HCT116 (cell line): ENCODE measurements at regions not wholly inside any gene's neighbourhood (a gene's known extent, or its start where the extent isn't known, plus 50 kb on each side); places are given as distances from the start of the nearest gene placed in this dataset.

Experiments
- ATAC-seq: fragments of 200-7000 bp; cut with Tn5 transposase; 2 replicates; pipeline ENCODE4 v1.9.1; 2020; ENCODE audit warnings: mild to moderate bottlenecking, moderate library complexity
- BruUV-seq: library from RNA; stranded (reverse); fragments of 400-500 nt; replicated peaks from 2 replicates; lab custom pipeline; 2021; lab: Mats Ljungman, UMichigan
- CTCF ChIA-PET: fragments of 300-600 bp; sonication (Branson Sonifier 250); formaldehyde crosslinking; loops from one replicate; lab custom pipeline; 2021; ENCODE audit warnings: antibody characterized with exemption; lab: Charles Lee
- POLR2A ChIA-PET: fragments of 300-600, 350-600 bp; sonication (Branson Sonifier 250); formaldehyde crosslinking; loops from one replicate; lab custom pipeline; 2021; ENCODE audit warnings: antibody characterized with exemption; lab: Charles Lee
- RAD21 ChIA-PET, 2 experiments: fragments of 300-600 bp; sonication (Branson Sonifier 250); formaldehyde crosslinking; loops; one replicate each; lab custom pipeline; 2023; ENCODE audit warnings: low total read pairs in 2 of 2; ENCODE audit not compliant: uncharacterized antibody in 2 of 2, unreplicated experiment in 2 of 2, low non-redundant PET in 1 of 2; lab: Charles Lee
- DNase-seq: peaks from one replicate; pipeline ENCODE4 v3.0.0-alpha.2; 2010; ENCODE audit warnings: low read depth, low spot score
- H2AFZ ChIP-seq: fragments of 200-600 bp; shearing (Covaris generic), sonication (generic); 2 replicates; pipeline ENCODE4 v1.6.1; 2017; ENCODE audit warnings: low read depth, mixed run types, mixed read lengths, antibody characterized with exemption, low read length; ENCODE audit not compliant: poor library complexity, severe bottlenecking
- H3K27ac ChIP-seq: 2 replicates; pipeline ENCODE4 v1.5.1; 2012; ENCODE audit warnings: low read depth, low read length
- H3K27me3 ChIP-seq: fragments of 200-600 bp; sonication (generic); 2 replicates; pipeline ENCODE4 v1.6.1; 2016; ENCODE audit warnings: mixed run types, low read length, mixed read lengths; ENCODE audit not compliant: insufficient read depth
- H3K36me3 ChIP-seq, 2 experiments: fragments of 200-500 bp in 1 of 2; fragments of 200-600 bp in 1 of 2; sonication (Bioruptor generic) in 1 of 2; sonication (generic) in 1 of 2; 2 replicates each; pipeline versions ENCODE4 v1.5.1 to v1.6.1; 2014 to 2016; ENCODE audit warnings: low read length in 2 of 2, inconsistent platforms in 1 of 2, mixed read lengths in 1 of 2, mixed run types in 1 of 2; ENCODE audit not compliant: insufficient read depth in 2 of 2, control insufficient read depth in 1 of 2
- H3K4me1 ChIP-seq, 2 experiments: fragments of 200-600 bp in 1 of 2; sonication (generic) in 1 of 2; 2 replicates each; pipeline versions ENCODE4 v1.5.1 to v1.6.1; 2012 to 2017; ENCODE audit warnings: low read length in 2 of 2, inconsistent platforms in 1 of 2, mild to moderate bottlenecking in 1 of 2, mixed read lengths in 1 of 2, mixed run types in 1 of 2, moderate library complexity in 1 of 2; ENCODE audit not compliant: insufficient read depth in 2 of 2, control insufficient read depth in 1 of 2
- H3K4me2 ChIP-seq: fragments of 200-600 bp; sonication (generic); 2 replicates; pipeline ENCODE4 v1.6.1; 2017; ENCODE audit warnings: mixed run types, low read length, mixed read lengths
- H3K4me3 ChIP-seq, 2 experiments: fragments of 200-600 bp in 1 of 2; sonication (generic) in 1 of 2; replicated peaks in 1 of 2; 2 replicates each; pipeline ENCODE4 v1.5.1; 2011 to 2016; ENCODE audit warnings: low read length in 2 of 2, control low read depth in 1 of 2, low read depth in 1 of 2, mild to moderate bottlenecking in 1 of 2, mixed read lengths in 1 of 2, mixed run types in 1 of 2
- H3K79me2 ChIP-seq: fragments of 200-600 bp; sonication (generic); 2 replicates; pipeline ENCODE4 v1.6.1; 2017; ENCODE audit warnings: mild to moderate bottlenecking, mixed run types, low read length, moderate library complexity, mixed read lengths; ENCODE audit not compliant: insufficient read depth
- H3K9ac ChIP-seq: fragments of 200-600 bp; sonication (generic); 2 replicates; pipeline ENCODE4 v1.6.1; 2016; ENCODE audit warnings: low read length, mixed read lengths
- H3K9me2 ChIP-seq: fragments of 200-600 bp; sonication (generic), shearing (Covaris generic); 2 replicates; pipeline ENCODE4 v1.6.1; 2017; ENCODE audit warnings: mixed run types, mild to moderate bottlenecking, moderate library complexity; ENCODE audit not compliant: insufficient read depth
- H3K9me3 ChIP-seq, 2 experiments: fragments of 200-500 bp in 1 of 2; fragments of 200-600 bp in 1 of 2; sonication (Bioruptor generic) in 1 of 2; sonication (generic) in 1 of 2; 2 replicates each; pipeline ENCODE4 v1.6.1; 2014 to 2017; ENCODE audit warnings: low read length in 2 of 2, mixed read lengths in 2 of 2, inconsistent platforms in 1 of 2, low read depth in 1 of 2, mild to moderate bottlenecking in 1 of 2, mixed run types in 1 of 2, moderate library complexity in 1 of 2; ENCODE audit not compliant: control insufficient read depth in 1 of 2, insufficient read depth in 1 of 2
- H4K20me1 ChIP-seq: fragments of 200-600 bp; sonication (generic), shearing (Covaris generic); 2 replicates; pipeline ENCODE4 v1.6.1; 2017; ENCODE audit warnings: mixed run types, mild to moderate bottlenecking, moderate library complexity; ENCODE audit not compliant: insufficient read depth
- CBX3 ChIP-seq: IDR thresholded peaks from 2 replicates; pipeline ENCODE4 v1.6.1; 2012; ENCODE audit warnings: low read depth
- CEBPB ChIP-seq: IDR thresholded peaks from 2 replicates; pipeline ENCODE4 v1.6.1; 2012; ENCODE audit warnings: low read depth
- EGR1 ChIP-seq: IDR thresholded peaks from 2 replicates; pipeline ENCODE4 v1.6.1; 2012; ENCODE audit warnings: low read depth
- EZH2 ChIP-seq: fragments of 200-600 bp; sonication (generic); IDR thresholded peaks from 2 replicates; pipeline ENCODE4 v1.6.1; 2017; ENCODE audit warnings: antibody characterized with exemption, mixed run types
- POLR2A ChIP-seq: IDR thresholded peaks from 2 replicates; pipeline ENCODE4 v1.7.0; 2011; ENCODE audit warnings: borderline replicate concordance; ENCODE audit not compliant: insufficient read depth, insufficient read length; ENCODE audit errors: extremely low read depth
- POLR2AphosphoS5 ChIP-seq: IDR thresholded peaks from 2 replicates; pipeline ENCODE4 v1.6.1; 2011; ENCODE audit warnings: mild to moderate bottlenecking, low read depth, low read length, moderate library complexity
- RAD21 ChIP-seq: IDR thresholded peaks from 2 replicates; pipeline ENCODE4 v1.6.1; 2012; ENCODE audit warnings: low read depth, mild to moderate bottlenecking
- SIN3A ChIP-seq: IDR thresholded peaks from 2 replicates; pipeline ENCODE4 v1.6.1; 2012; ENCODE audit warnings: low read depth
- SP1 ChIP-seq: IDR thresholded peaks from 2 replicates; pipeline ENCODE4 v1.6.1; 2012; ENCODE audit warnings: low read depth
- SRF ChIP-seq: IDR thresholded peaks from 2 replicates; pipeline ENCODE4 v1.6.1; 2012; ENCODE audit warnings: low read depth
- YY1 ChIP-seq: IDR thresholded peaks from 2 replicates; pipeline ENCODE4 v1.6.1; 2011; ENCODE audit warnings: low read length, low read depth, moderate library complexity, mild to moderate bottlenecking; ENCODE audit not compliant: insufficient replicate concordance; ENCODE audit errors: extremely low read depth
- ZFX ChIP-seq: fragments of 450-650 bp; IDR thresholded peaks from 2 replicates; pipeline ENCODE4 v1.6.1; 2017
- ZNF274 ChIP-seq: fragments of 200-500 bp; sonication (Bioruptor generic); IDR thresholded peaks from 2 replicates; pipeline ENCODE4 v1.6.1; 2014; ENCODE audit warnings: mild to moderate bottlenecking, low read depth, low read length, inconsistent platforms
- intact Hi-C: fragments of 100-400 bp; cut with micrococcal nuclease; formaldehyde crosslinking; loops from 2 replicates; pipeline ENCODE4 v1.10.0; 2022
- TF ChIP-seq, protein P1 (sequence below): IDR thresholded peaks from 2 replicates; pipeline ENCODE4 v1.6.1; 2011; ENCODE audit warnings: mild to moderate bottlenecking, low read length, moderate library complexity; ENCODE audit not compliant: insufficient replicate concordance; ENCODE audit errors: extremely low read depth
- TF ChIP-seq, protein P2 (sequence below): IDR thresholded peaks from 2 replicates; pipeline ENCODE4 v1.6.1; 2012

DNA sequence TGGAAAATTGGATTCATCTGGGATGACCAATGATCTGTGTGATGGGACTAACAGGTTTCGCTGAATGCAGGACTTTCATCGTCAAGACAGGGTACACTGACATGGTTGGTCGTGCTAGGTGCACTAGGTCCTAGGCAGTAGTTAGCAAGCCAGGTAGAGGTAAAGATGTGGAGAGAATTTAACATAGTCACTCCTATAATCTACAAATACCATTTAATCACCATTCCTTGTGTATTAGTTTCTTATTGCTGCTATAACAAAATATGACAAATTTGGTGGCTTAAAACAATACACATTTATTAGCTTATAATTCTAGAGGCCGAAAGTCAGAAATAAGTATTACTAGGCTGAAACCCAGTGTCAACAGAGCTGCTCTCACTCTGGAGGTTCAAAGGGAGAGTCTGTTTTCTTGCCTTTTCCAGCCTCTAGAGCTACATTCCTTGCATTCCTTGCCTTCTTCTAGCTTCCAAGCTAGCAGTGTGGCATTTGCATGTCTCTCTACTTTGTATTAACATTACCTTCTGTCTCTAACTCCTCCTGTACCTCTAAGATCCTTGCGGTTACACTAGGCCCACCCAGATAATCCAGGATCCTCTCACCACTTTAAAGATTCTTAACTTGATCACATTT, 98.7 kb upstream of the GRIA3 start:
- DNase-seq (no peak), ATAC-seq (no peak)
- intact Hi-C loops: no loop called here
- no peak for TF ChIP-seq CEBPB
- TF ChIP-seq CBX3: no peak
- TF ChIP-seq POLR2A: no peak
- no peak for TF ChIP-seq ZNF274
- TF ChIP-seq, protein P1, sequence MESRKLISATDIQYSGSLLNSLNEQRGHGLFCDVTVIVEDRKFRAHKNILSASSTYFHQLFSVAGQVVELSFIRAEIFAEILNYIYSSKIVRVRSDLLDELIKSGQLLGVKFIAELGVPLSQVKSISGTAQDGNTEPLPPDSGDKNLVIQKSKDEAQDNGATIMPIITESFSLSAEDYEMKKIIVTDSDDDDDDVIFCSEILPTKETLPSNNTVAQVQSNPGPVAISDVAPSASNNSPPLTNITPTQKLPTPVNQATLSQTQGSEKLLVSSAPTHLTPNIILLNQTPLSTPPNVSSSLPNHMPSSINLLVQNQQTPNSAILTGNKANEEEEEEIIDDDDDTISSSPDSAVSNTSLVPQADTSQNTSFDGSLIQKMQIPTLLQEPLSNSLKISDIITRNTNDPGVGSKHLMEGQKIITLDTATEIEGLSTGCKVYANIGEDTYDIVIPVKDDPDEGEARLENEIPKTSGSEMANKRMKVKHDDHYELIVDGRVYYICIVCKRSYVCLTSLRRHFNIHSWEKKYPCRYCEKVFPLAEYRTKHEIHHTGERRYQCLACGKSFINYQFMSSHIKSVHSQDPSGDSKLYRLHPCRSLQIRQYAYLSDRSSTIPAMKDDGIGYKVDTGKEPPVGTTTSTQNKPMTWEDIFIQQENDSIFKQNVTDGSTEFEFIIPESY: no peak
- TF ChIP-seq SRF: no peak
- CTCF ChIA-PET: no interaction called here
- Histone ChIP-seq H4K20me1 (no peaks in the 10 kb centered on the region), H3K36me3 (no peaks in the 10 kb centered on the region), H3K4me2 (no peak overlapping the region), H3K79me2 (no peaks in the 10 kb centered on the region), H3K4me3 (no peak overlapping the region), H3K9ac (no peak overlapping the region), H3K9me3 (no peaks in the 10 kb centered on the region), H3K4me1 (no peaks in the 10 kb centered on the region), H3K27ac (no peak overlapping the region), H3K9me2 (no peaks in the 10 kb centered on the region), H2AFZ (no peak overlapping the region), H3K27me3 (no peaks in the 10 kb centered on the region)
- RAD21 ChIA-PET: no interaction called here
- POLR2A ChIA-PET: no interaction called here
- BruUV-seq: no TSS peak

DNA sequence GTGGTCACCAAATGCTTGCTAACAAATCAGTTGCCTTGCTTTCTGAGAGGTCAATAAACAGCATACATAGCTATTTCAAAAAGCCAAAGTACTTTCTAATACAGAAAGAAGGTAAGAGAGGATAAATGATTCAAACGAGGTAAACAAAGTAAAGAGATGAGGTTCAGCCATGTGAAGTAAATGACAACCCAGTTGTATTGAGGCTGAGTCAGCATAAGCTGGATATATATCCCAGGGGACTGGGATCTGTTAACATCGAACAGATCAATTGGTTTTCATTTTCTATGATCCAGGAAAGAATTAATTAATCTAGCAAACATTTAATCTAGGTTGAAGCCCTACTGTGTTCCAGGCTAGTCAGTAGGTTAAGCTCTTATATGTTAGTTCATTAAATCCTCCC, 97.3 kb upstream of the GRIA3 start:
- BruUV-seq: no TSS peak
- no peak for DNase-seq
- no peak overlapping the region for H3K27ac ChIP-seq

More for the DNA sequence above, 97.3 kb upstream of the GRIA3 start:
- H3K79me2 ChIP-seq: no peaks in the 10 kb centered on the region
- RAD21 ChIA-PET: no interaction called here
- POLR2A ChIA-PET: no interaction called here
- CTCF ChIA-PET: no interaction called here
- no peak overlapping the region for H3K4me2 ChIP-seq
- TF ChIP-seq SP1 (no peak), CBX3 (no peak), POLR2A (no peak), EGR1 (no peak), YY1 (no peak), CEBPB (no peak), POLR2AphosphoS5 (no peak), EZH2 (no peak), RAD21 (no peak), ZFX (no peak), SRF (no peak), SIN3A (no peak)
- TF ChIP-seq, protein P2, sequence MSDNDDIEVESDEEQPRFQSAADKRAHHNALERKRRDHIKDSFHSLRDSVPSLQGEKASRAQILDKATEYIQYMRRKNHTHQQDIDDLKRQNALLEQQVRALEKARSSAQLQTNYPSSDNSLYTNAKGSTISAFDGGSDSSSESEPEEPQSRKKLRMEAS: no peak
- no peak overlapping the region for H3K4me3 ChIP-seq
- intact Hi-C loops: no loop called here
- H3K9ac ChIP-seq: no peak overlapping the region
- H3K4me1 ChIP-seq: no peaks in the 10 kb centered on the region
- no peaks in the 10 kb centered on the region for H3K9me3 ChIP-seq
- no peaks in the 10 kb centered on the region for H4K20me1 ChIP-seq
- no peaks in the 10 kb centered on the region for H3K9me2 ChIP-seq
- no peak for ATAC-seq
- no peaks in the 10 kb centered on the region for H3K36me3 ChIP-seq
- H3K27me3 ChIP-seq: no peaks in the 10 kb centered on the region
- H2AFZ ChIP-seq: no peak overlapping the region
